ENCODE measurements at regions not wholly inside any gene's neighbourhood (a gene's known extent, or its start where the extent isn't known, plus 50 kb on each side); places are given as distances from the start of the nearest gene placed in this dataset.

GRCh38 chr3:154954757-154955156, 125.4 kb upstream of the MME start:
- TF ChIP-seq CTCF (conservative IDR thresholded peaks at IDR 0.05) = peak; percentile 55
- Mint-ChIP-seq H3K4me1 (ENCODE audit: unreplicated experiment) (no peaks in the 10 kb centered on the region), H3K9me3 (peaks cover 9% of the 10 kb centered on the region), H3K4me3 (no peak overlapping the region), H3K27ac (no peak overlapping the region), H3K27me3 (no peaks in the 10 kb centered on the region), H3K36me3 (no peaks in the 10 kb centered on the region)
- DNase-seq (ENCODE audit: extremely low spot score, unreplicated experiment) = no peak

GRCh38 chr3:154953538-154953937, 126.6 kb upstream of the MME start:
- DNase-seq (ENCODE audit: extremely low spot score, unreplicated experiment) = no peak

GRCh38 chr3:154952553-154952952, 127.6 kb upstream of the MME start:
- H3K36me3 Mint-ChIP-seq = no peaks in the 10 kb centered on the region
- no peaks in the 10 kb centered on the region for H3K27me3 Mint-ChIP-seq
- no peaks in the 10 kb centered on the region for H3K4me1 Mint-ChIP-seq (ENCODE audit: unreplicated experiment)
- no peak overlapping the region for H3K27ac Mint-ChIP-seq
- no peak for TF ChIP-seq CTCF (conservative IDR thresholded peaks at IDR 0.05)
- DNase-seq (ENCODE audit: extremely low spot score, unreplicated experiment) = no peak
- no peak overlapping the region for H3K4me3 Mint-ChIP-seq
- H3K9me3 Mint-ChIP-seq = peaks cover 9% of the 10 kb centered on the region

More at GRCh38 chr3:154953538-154953937, 126.6 kb upstream of the MME start:
- no peaks in the 10 kb centered on the region for H3K4me1 Mint-ChIP-seq (ENCODE audit: unreplicated experiment)
- no peak overlapping the region for H3K27ac Mint-ChIP-seq
- peaks cover 9% of the 10 kb centered on the region for H3K9me3 Mint-ChIP-seq
- no peaks in the 10 kb centered on the region for H3K36me3 Mint-ChIP-seq
- H3K27me3 Mint-ChIP-seq = no peaks in the 10 kb centered on the region
- TF ChIP-seq CTCF (conservative IDR thresholded peaks at IDR 0.05) = no peak
- H3K4me3 Mint-ChIP-seq = no peak overlapping the region

GRCh38 chr3:154943981-154944380, 136.1 kb upstream of the MME start:
- Mint-ChIP-seq H3K4me1 (ENCODE audit: unreplicated experiment) (peaks cover 4% of the 10 kb centered on the region), H3K4me3 (no peak overlapping the region), H3K27me3 (no peaks in the 10 kb centered on the region), H3K9me3 (peaks cover 17% of the 10 kb centered on the region), H3K27ac (no peak overlapping the region), H3K36me3 (no peaks in the 10 kb centered on the region)
- TF ChIP-seq CTCF (conservative IDR thresholded peaks at IDR 0.05) = no peak
- DNase-seq (ENCODE audit: extremely low spot score, unreplicated experiment) = no peak

GRCh38 chr3:154942827-154943226, 137.3 kb upstream of the MME start:
- Mint-ChIP-seq H3K4me3 (no peak overlapping the region), H3K27ac (no peak overlapping the region), H3K9me3 (peaks cover 17% of the 10 kb centered on the region), H3K27me3 (no peaks in the 10 kb centered on the region), H3K4me1 (ENCODE audit: unreplicated experiment) (peaks cover 4% of the 10 kb centered on the region), H3K36me3 (no peaks in the 10 kb centered on the region)
- TF ChIP-seq CTCF (conservative IDR thresholded peaks at IDR 0.05) = no peak
- no peak for DNase-seq (ENCODE audit: extremely low spot score, unreplicated experiment)

GRCh38 chr3:154936196-154936595, 143.9 kb upstream of the MME start:
- TF ChIP-seq CTCF (conservative IDR thresholded peaks at IDR 0.05) = no peak
- no peak for DNase-seq (ENCODE audit: extremely low spot score, unreplicated experiment)
- Mint-ChIP-seq H3K36me3 (no peaks in the 10 kb centered on the region), H3K4me3 (no peak overlapping the region), H3K9me3 (peaks cover 2% of the 10 kb centered on the region), H3K27me3 (no peaks in the 10 kb centered on the region), H3K4me1 (ENCODE audit: unreplicated experiment) (no peaks in the 10 kb centered on the region), H3K27ac (no peak overlapping the region)
